ENCODE measurements at regions not wholly inside any gene's neighbourhood (a gene's known extent, or its start where the extent isn't known, plus 50 kb on each side); places are given as distances from the start of the nearest gene placed in this dataset.

- H3K9me3 ChIP-seq (ENCODE audit: control insufficient read depth, low read depth, low read length): no peaks in the 10 kb centered on the region
- H3K9ac ChIP-seq (ENCODE audit: control insufficient read depth, extremely low read depth, insufficient read depth, low read length): peak overlapping the region; percentile 60
- H2AFZ ChIP-seq (ENCODE audit: control insufficient read depth, low read length): peak overlapping the region; percentile 68
- H3K4me3 ChIP-seq (ENCODE audit: control insufficient read depth in 2 of 3, extremely low read depth in 1 of 3, insufficient read depth in 2 of 3, low read depth in 1 of 3, low read length in 3 of 3): peak overlapping the region in 2 of 3 experiments; percentile 12 to 13
- DNase-seq (ENCODE audit: low read depth, low spot score): no peak
- no peaks in the 10 kb centered on the region for H3K9me1 ChIP-seq (ENCODE audit: control insufficient read depth, extremely low read depth, insufficient read depth, low read length)
- no peaks in the 10 kb centered on the region for H4K20me1 ChIP-seq (ENCODE audit: control insufficient read depth, extremely low read depth, insufficient read depth, low read length)
- peak; percentile 85 for FAIRE-seq
- no peak for TF ChIP-seq EZH2 (IDR thresholded peaks at IDR 0.05; ENCODE audit: low read length)
- TF ChIP-seq CTCF (optimal IDR thresholded peaks at IDR 0.05 in 1 of 3, IDR thresholded peaks at IDR 0.05 in 1 of 3, conservative IDR thresholded peaks at IDR 0.05 in 1 of 3; ENCODE audit: extremely low read depth in 1 of 3, insufficient read depth in 2 of 3, low read length in 3 of 3): no peak
- H3K27me3 ChIP-seq (ENCODE audit: control insufficient read depth, extremely low read depth, insufficient read depth, low read length): no peaks in the 10 kb centered on the region
- dilution Hi-C loops (cut with MboI; ENCODE audit: extremely low pct_ligation_motif_present, low sequenced_read_pairs): no loop called here
- H3K27ac ChIP-seq (ENCODE audit: control insufficient read depth, insufficient read depth, low read length): peak overlapping the region; percentile 87
- peak overlapping the region; percentile 42 for H3K4me2 ChIP-seq (ENCODE audit: control insufficient read depth, extremely low read depth, insufficient read depth, low read depth, low read length)
- no peaks in the 10 kb centered on the region for H3K79me2 ChIP-seq (ENCODE audit: control insufficient read depth, insufficient read depth, low read length)
- H3K4me1 ChIP-seq (ENCODE audit: control insufficient read depth, extremely low read depth, insufficient read depth, low read length): peaks cover 34% of the 10 kb centered on the region
- no peaks in the 10 kb centered on the region for H3K36me3 ChIP-seq (ENCODE audit: control insufficient read depth in 2 of 2, extremely low read depth in 1 of 2, insufficient read depth in 2 of 2, low read length in 2 of 2)
Measured at GRCh38 chr4:147370881-147371280, 110.0 kb upstream of the EDNRA start.

- Histone ChIP-seq H3K4me2 (ENCODE audit: control insufficient read depth, extremely low read depth, insufficient read depth, low read depth, low read length) (peak overlapping the region; percentile 58), H3K4me1 (ENCODE audit: control insufficient read depth, extremely low read depth, insufficient read depth, low read length) (peaks cover 34% of the 10 kb centered on the region), H3K9ac (ENCODE audit: control insufficient read depth, extremely low read depth, insufficient read depth, low read length) (peak overlapping the region; percentile 60), H4K20me1 (ENCODE audit: control insufficient read depth, extremely low read depth, insufficient read depth, low read length) (no peaks in the 10 kb centered on the region), H3K27ac (ENCODE audit: control insufficient read depth, insufficient read depth, low read length) (peak overlapping the region; percentile 87), H3K9me1 (ENCODE audit: control insufficient read depth, extremely low read depth, insufficient read depth, low read length) (no peaks in the 10 kb centered on the region), H3K27me3 (ENCODE audit: control insufficient read depth, extremely low read depth, insufficient read depth, low read length) (no peaks in the 10 kb centered on the region), H3K36me3 (ENCODE audit: control insufficient read depth in 2 of 2, extremely low read depth in 1 of 2, insufficient read depth in 2 of 2, low read length in 2 of 2) (no peaks in the 10 kb centered on the region), H3K9me3 (ENCODE audit: control insufficient read depth, low read depth, low read length) (no peaks in the 10 kb centered on the region), H3K79me2 (ENCODE audit: control insufficient read depth, insufficient read depth, low read length) (no peaks in the 10 kb centered on the region), H3K4me3 (ENCODE audit: control insufficient read depth in 2 of 3, extremely low read depth in 1 of 3, insufficient read depth in 2 of 3, low read depth in 1 of 3, low read length in 3 of 3) (no peak overlapping the region), H2AFZ (ENCODE audit: control insufficient read depth, low read length) (no peak overlapping the region)
- peak; percentile 55 for DNase-seq (ENCODE audit: low read depth, low spot score)
- peak; percentile 95 for FAIRE-seq
- dilution Hi-C loops (cut with MboI; ENCODE audit: extremely low pct_ligation_motif_present, low sequenced_read_pairs): no loop called here
- no peak for TF ChIP-seq EZH2 (IDR thresholded peaks at IDR 0.05; ENCODE audit: low read length)
- no peak for TF ChIP-seq CTCF (optimal IDR thresholded peaks at IDR 0.05 in 1 of 3, IDR thresholded peaks at IDR 0.05 in 1 of 3, conservative IDR thresholded peaks at IDR 0.05 in 1 of 3; ENCODE audit: extremely low read depth in 1 of 3, insufficient read depth in 2 of 3, low read length in 3 of 3)
Measured at GRCh38 chr4:147371661-147372060, 109.2 kb upstream of the EDNRA start.
